Rectal smooth muscle tissue (tissue), 1 donor: ENCODE measurements at regions not wholly inside any gene's neighbourhood (a gene's known extent, or its start where the extent isn't known, plus 50 kb on each side); places are given as distances from the start of the nearest gene placed in this dataset.

Experiments
- H3K27ac ChIP-seq: one replicate; pipeline ENCODE4 v1.7.0; 2013; ENCODE audit warnings: low read depth, low read length, inconsistent platforms
- H3K27me3 ChIP-seq: one replicate; pipeline ENCODE4 v1.7.0; 2013; ENCODE audit warnings: low read length; ENCODE audit not compliant: control insufficient read depth, insufficient read depth
- H3K36me3 ChIP-seq: one replicate; pipeline ENCODE4 v1.7.0; 2013; ENCODE audit warnings: low read length; ENCODE audit not compliant: control insufficient read depth, insufficient read depth
- H3K4me1 ChIP-seq: one replicate; pipeline ENCODE4 v1.7.0; 2013; ENCODE audit warnings: low read length; ENCODE audit not compliant: control insufficient read depth, insufficient read depth
- H3K4me3 ChIP-seq: one replicate; pipeline ENCODE4 v1.7.0; 2013; ENCODE audit warnings: low read length
- H3K9ac ChIP-seq: one replicate; pipeline ENCODE4 v1.7.0; 2013; ENCODE audit warnings: low read length

GRCh38 chr6:43944908-43945767 lies 175.1 kb downstream of the VEGFA start:
- Histone ChIP-seq H3K4me3 (no peak overlapping the region), H3K27me3 (no peaks in the 10 kb centered on the region), H3K36me3 (no peaks in the 10 kb centered on the region), H3K4me1 (no peaks in the 10 kb centered on the region), H3K9ac (no peak overlapping the region), H3K27ac (no peak overlapping the region)

- Histone ChIP-seq H3K9ac (no peak overlapping the region), H3K36me3 (no peaks in the 10 kb centered on the region), H3K4me1 (no peaks in the 10 kb centered on the region), H3K27me3 (no peaks in the 10 kb centered on the region), H3K27ac (no peak overlapping the region), H3K4me3 (no peak overlapping the region)
Observed at GRCh38 chr6:43943781-43944250, 173.8 kb downstream of the VEGFA start.

GRCh38 chr6:43943099-43943766 lies 173.2 kb downstream of the VEGFA start:
- no peaks in the 10 kb centered on the region for H3K36me3 ChIP-seq
- H3K27ac ChIP-seq: no peak overlapping the region
- no peaks in the 10 kb centered on the region for H3K4me1 ChIP-seq
- H3K9ac ChIP-seq: no peak overlapping the region
- H3K4me3 ChIP-seq: no peak overlapping the region
- no peaks in the 10 kb centered on the region for H3K27me3 ChIP-seq

- Histone ChIP-seq H3K36me3 (no peaks in the 10 kb centered on the region), H3K9ac (no peak overlapping the region), H3K27me3 (no peaks in the 10 kb centered on the region), H3K4me3 (no peak overlapping the region), H3K27ac (no peak overlapping the region), H3K4me1 (no peaks in the 10 kb centered on the region)
Observed at GRCh38 chr6:43942616-43943015, 172.6 kb downstream of the VEGFA start.

- Histone ChIP-seq H3K36me3 (no peaks in the 10 kb centered on the region), H3K27me3 (no peaks in the 10 kb centered on the region), H3K4me3 (no peak overlapping the region), H3K27ac (no peak overlapping the region), H3K4me1 (no peaks in the 10 kb centered on the region), H3K9ac (no peak overlapping the region)
Observed at GRCh38 chr6:43942011-43942442, 172.0 kb downstream of the VEGFA start.

GRCh38 chr6:43941174-43941573 lies 171.2 kb downstream of the VEGFA start:
- Histone ChIP-seq H3K36me3 (no peaks in the 10 kb centered on the region), H3K9ac (no peak overlapping the region), H3K27ac (no peak overlapping the region), H3K4me3 (no peak overlapping the region), H3K4me1 (no peaks in the 10 kb centered on the region), H3K27me3 (no peaks in the 10 kb centered on the region)

- H3K4me3 ChIP-seq: no peak overlapping the region
- H3K27me3 ChIP-seq: no peaks in the 10 kb centered on the region
- H3K4me1 ChIP-seq: no peaks in the 10 kb centered on the region
- no peak overlapping the region for H3K9ac ChIP-seq
- no peaks in the 10 kb centered on the region for H3K36me3 ChIP-seq
- no peak overlapping the region for H3K27ac ChIP-seq
Observed at GRCh38 chr6:43940393-43941087, 170.5 kb downstream of the VEGFA start.

- H3K4me3 ChIP-seq: no peak overlapping the region
- H3K27ac ChIP-seq: no peak overlapping the region
- no peaks in the 10 kb centered on the region for H3K27me3 ChIP-seq
- no peaks in the 10 kb centered on the region for H3K4me1 ChIP-seq
- no peaks in the 10 kb centered on the region for H3K36me3 ChIP-seq
- H3K9ac ChIP-seq: no peak overlapping the region
Observed at GRCh38 chr6:43940071-43940392, 170.0 kb downstream of the VEGFA start.

GRCh38 chr6:43939281-43940070 lies 169.5 kb downstream of the VEGFA start:
- H3K9ac ChIP-seq: no peak overlapping the region
- no peak overlapping the region for H3K4me3 ChIP-seq
- no peaks in the 10 kb centered on the region for H3K27me3 ChIP-seq
- H3K36me3 ChIP-seq: no peaks in the 10 kb centered on the region
- no peaks in the 10 kb centered on the region for H3K4me1 ChIP-seq
- H3K27ac ChIP-seq: no peak overlapping the region

- Histone ChIP-seq H3K36me3 (no peaks in the 10 kb centered on the region), H3K9ac (no peak overlapping the region), H3K4me1 (no peaks in the 10 kb centered on the region), H3K27me3 (no peaks in the 10 kb centered on the region), H3K27ac (no peak overlapping the region), H3K4me3 (no peak overlapping the region)
Observed at GRCh38 chr6:43938178-43939105, 168.4 kb downstream of the VEGFA start.
